A549 (cell line): ENCODE measurements at regions not wholly inside any gene's neighbourhood (a gene's known extent, or its start where the extent isn't known, plus 50 kb on each side); places are given as distances from the start of the nearest gene placed in this dataset.

ENCODE experiments used
- ATAC-seq, 2 experiments: fragments of 200-7000 bp in 1 of 2; fragments of >200 bp in 1 of 2; cut with Nextera tagmentation in 1 of 2; cut with Tn5 transposase in 1 of 2; 3 replicates each; pipeline versions ENCODE4 v1.8.0 to v1.9.1; 2018 to 2020; ENCODE audit warnings: mild to moderate bottlenecking in 1 of 2, moderate library complexity in 1 of 2
- CTCF ChIA-PET: fragments of 300-600 bp; sonication (Branson Sonifier 250); formaldehyde crosslinking; extraction: SDS; loops from one replicate; lab custom pipeline; 2021; ENCODE audit warnings: antibody characterized with exemption, inconsistent platforms; lab: Yijun Ruan, JAX
- POLR2A ChIA-PET: fragments of 350-600 bp; formaldehyde crosslinking; extraction: SDS; loops from one replicate; lab custom pipeline; 2021; ENCODE audit warnings: antibody characterized with exemption, inconsistent platforms; lab: Yijun Ruan, JAX
- DNase-seq, 2 experiments: peaks; one replicate each; pipeline versions ENCODE4 v3.0.0 to v3.0.0-alpha.2; 2011 to 2016; ENCODE audit warnings: low read depth in 1 of 2, low spot score in 1 of 2
- FAIRE-seq: peaks from 2 replicates; lab custom pipeline; 2011; peaks lifted over from hg19 to GRCh38; lab: Jason Lieb, UNC
- H3K27ac ChIP-seq, 2 experiments: fragments of >200 bp; sonication (Bioruptor Twin); formaldehyde crosslinking; 3 replicates each; pipeline ENCODE4 v1.5.1; 2016 to 2017
- H3K4me1 ChIP-seq: fragments of >200 bp; sonication (Bioruptor Twin); formaldehyde crosslinking; 3 replicates; pipeline ENCODE4 v1.6.1; 2016
- H3K4me2 ChIP-seq: fragments of >200 bp; sonication (Bioruptor Twin); formaldehyde crosslinking; 3 replicates; pipeline ENCODE4 v1.6.1; 2016
- H3K4me3 ChIP-seq: fragments of >200 bp; sonication (Bioruptor Twin); formaldehyde crosslinking; 3 replicates; pipeline ENCODE4 v1.5.1; 2016
- H3K9me3 ChIP-seq: fragments of >200 bp; sonication (Bioruptor Twin); formaldehyde crosslinking; 3 replicates; pipeline ENCODE4 v1.6.1; 2016
- ATOH8 ChIP-seq: fragments of 250-450 bp; sonication (Bioruptor Pico); IDR thresholded peaks from 2 replicates; pipeline ENCODE4 v1.5.0; 2020; ENCODE audit warnings: low read depth, mild to moderate bottlenecking, moderate library complexity
- CBX2 ChIP-seq: fragments of 200-600 bp; sonication (generic); IDR thresholded peaks from 2 replicates; pipeline ENCODE4 v1.6.1; 2016; ENCODE audit warnings: low read depth, mild to moderate bottlenecking, borderline replicate concordance
- CEBPB ChIP-seq, 2 experiments: fragments of >200 bp in 1 of 2; sonication (Bioruptor Twin) in 1 of 2; formaldehyde crosslinking in 1 of 2; IDR thresholded peaks; 2 replicates each; pipeline ENCODE4 v1.6.1; 2012 to 2016
- E2F6 ChIP-seq: IDR thresholded peaks from 2 replicates; pipeline ENCODE4 v1.6.1; 2012; ENCODE audit warnings: low read depth, borderline replicate concordance
- FOXS1 ChIP-seq: fragments of 250-450 bp; sonication (Bioruptor Pico); IDR thresholded peaks from 2 replicates; pipeline ENCODE4 v1.5.0; 2020; ENCODE audit warnings: mild to moderate bottlenecking, moderate library complexity
- HEYL ChIP-seq: fragments of 250-450 bp; sonication (Bioruptor Pico); IDR thresholded peaks from 2 replicates; pipeline ENCODE4 v1.8.0; 2021; ENCODE audit warnings: mild to moderate bottlenecking, moderate library complexity
- JUN ChIP-seq, 2 experiments: fragments of >200 bp; sonication (Bioruptor Twin); formaldehyde crosslinking; IDR thresholded peaks; 2 replicates in 1 of 2; 3 replicates in 1 of 2; pipeline ENCODE4 v1.6.1; 2016 to 2017
- JUNB ChIP-seq: fragments of >200 bp; sonication (Bioruptor Twin); formaldehyde crosslinking; IDR thresholded peaks from 2 replicates; pipeline ENCODE4 v1.6.1; 2016
- KDM5A ChIP-seq: fragments of 200-600 bp; sonication (generic); IDR thresholded peaks from 2 replicates; pipeline ENCODE4 v1.6.1; 2016; ENCODE audit warnings: antibody characterized with exemption, mild to moderate bottlenecking
- MAZ ChIP-seq: fragments of 150-350 bp; IDR thresholded peaks from 2 replicates; pipeline ENCODE4 v1.6.1; 2014; ENCODE audit warnings: antibody characterized with exemption, low read depth, low read length, borderline replicate concordance
- MYC ChIP-seq: IDR thresholded peaks from 2 replicates; pipeline ENCODE4 v1.6.1; 2012; ENCODE audit warnings: mild to moderate bottlenecking, inconsistent platforms, low read length, improper control_type of control experiment, borderline replicate concordance
- NFE2L2 ChIP-seq: fragments of 150-350 bp; conservative IDR thresholded peaks from 2 replicates; pipeline ENCODE4 v1.6.1; 2014; ENCODE audit warnings: low read length
- PBX3 ChIP-seq: IDR thresholded peaks from 2 replicates; pipeline ENCODE4 v1.6.1; 2012
- POLR2AphosphoS2 ChIP-seq: conservative IDR thresholded peaks from 2 replicates; pipeline ENCODE4 v1.6.1; 2012; ENCODE audit warnings: low read length, improper control_type of control experiment, inconsistent platforms
- RAD21 ChIP-seq, 2 experiments: fragments of >200 bp in 1 of 2; sonication (Bioruptor Twin) in 1 of 2; formaldehyde crosslinking in 1 of 2; IDR thresholded peaks in 1 of 2; conservative IDR thresholded peaks in 1 of 2; 2 replicates in 1 of 2; 3 replicates in 1 of 2; pipeline ENCODE4 v1.6.1; 2012 to 2018; ENCODE audit warnings: inconsistent platforms in 1 of 2
- RARB ChIP-seq: fragments of 250-450 bp; sonication (Bioruptor Pico); IDR thresholded peaks from 2 replicates; pipeline ENCODE4 v1.8.0; 2021; ENCODE audit warnings: mild to moderate bottlenecking, moderate library complexity
- SREBF2 ChIP-seq: fragments of 450-650 bp; IDR thresholded peaks from 2 replicates; pipeline ENCODE4 v1.6.1; 2014; ENCODE audit warnings: mild to moderate bottlenecking, moderate library complexity
- TFCP2L1 ChIP-seq: fragments of 250-450 bp; sonication (Bioruptor Pico); IDR thresholded peaks from 2 replicates; pipeline ENCODE4 v1.5.0; 2021; ENCODE audit warnings: mild to moderate bottlenecking
- ZSCAN20 ChIP-seq: fragments of 250-450 bp; sonication (Bioruptor Pico); IDR thresholded peaks from 2 replicates; pipeline ENCODE4 v1.8.0; 2022; ENCODE audit warnings: mild to moderate bottlenecking, moderate library complexity
- WGBS: methylation state at CpG from one replicate; pipeline ENCODE4 v1.1.6; 2017; ENCODE audit errors: missing lambda C conversion rate; 5-methylcytosine and 5-hydroxymethylcytosine counted together
- TF ChIP-seq, protein P1 (sequence below): fragments of 200-600 bp; sonication (generic); IDR thresholded peaks from 2 replicates; pipeline ENCODE4 v1.6.1; 2016; ENCODE audit warnings: antibody characterized with exemption, mild to moderate bottlenecking, moderate library complexity
- TF ChIP-seq, protein P2 (sequence below): fragments of 450-650 bp; IDR thresholded peaks from 2 replicates; pipeline ENCODE4 v1.6.1; 2014; ENCODE audit warnings: antibody characterized with exemption

- no peak overlapping the region for H3K27ac ChIP-seq
- ChIA-PET POLR2A (no interaction called here), CTCF (interaction anchor here (1.0 to 1.4 kb wide), 2 partner anchors 10 to 19 kb away, joined by 3 read pairs; no protein-coding TSS in a partner anchor)
- FAIRE-seq (no peak), ATAC-seq (no peak), DNase-seq (no peak)
- TF ChIP-seq KDM5A (no peak), PBX3 (no peak), E2F6 (no peak), ZSCAN20 (CRISPR knock-in tag) (no peak), NFE2L2 (no peak)
- no peak overlapping the region for H3K4me2 ChIP-seq
- H3K9me3 ChIP-seq, result no peaks in the 10 kb centered on the region
- no peaks in the 10 kb centered on the region for H3K4me1 ChIP-seq
- no peak overlapping the region for H3K4me3 ChIP-seq
- WGBS, result 26% methylated on average over 6 of the region's 6 CpGs
These were observed 54.8 kb upstream of the STX16 start for GRCh38 chr20:58596244-58596643.

GRCh38 chr20:58595167-58595566, 55.9 kb upstream of the STX16 start:
- FAIRE-seq (no peak), ATAC-seq (no peak), DNase-seq (no peak)
- WGBS, result 51% methylated on average over 3 of the region's 3 CpGs
- H3K4me1 ChIP-seq, result no peaks in the 10 kb centered on the region
- ChIA-PET POLR2A (no interaction called here), CTCF (interaction anchor here (1.4 to 1.7 kb wide), 3 partner anchors 9 to 20 kb away, joined by 3 to 4 read pairs (median 3); no protein-coding TSS in a partner anchor)
- no peaks in the 10 kb centered on the region for H3K9me3 ChIP-seq
- no peak overlapping the region for H3K27ac ChIP-seq
- H3K4me2 ChIP-seq, result no peak overlapping the region
- no peak for TF ChIP-seq TFCP2L1 (CRISPR knock-in tag)
- no peak for TF ChIP-seq CBX2
- no peak for TF ChIP-seq SREBF2
- TF ChIP-seq MAZ, result no peak
- TF ChIP-seq MYC, result no peak
- TF ChIP-seq, protein P1, sequence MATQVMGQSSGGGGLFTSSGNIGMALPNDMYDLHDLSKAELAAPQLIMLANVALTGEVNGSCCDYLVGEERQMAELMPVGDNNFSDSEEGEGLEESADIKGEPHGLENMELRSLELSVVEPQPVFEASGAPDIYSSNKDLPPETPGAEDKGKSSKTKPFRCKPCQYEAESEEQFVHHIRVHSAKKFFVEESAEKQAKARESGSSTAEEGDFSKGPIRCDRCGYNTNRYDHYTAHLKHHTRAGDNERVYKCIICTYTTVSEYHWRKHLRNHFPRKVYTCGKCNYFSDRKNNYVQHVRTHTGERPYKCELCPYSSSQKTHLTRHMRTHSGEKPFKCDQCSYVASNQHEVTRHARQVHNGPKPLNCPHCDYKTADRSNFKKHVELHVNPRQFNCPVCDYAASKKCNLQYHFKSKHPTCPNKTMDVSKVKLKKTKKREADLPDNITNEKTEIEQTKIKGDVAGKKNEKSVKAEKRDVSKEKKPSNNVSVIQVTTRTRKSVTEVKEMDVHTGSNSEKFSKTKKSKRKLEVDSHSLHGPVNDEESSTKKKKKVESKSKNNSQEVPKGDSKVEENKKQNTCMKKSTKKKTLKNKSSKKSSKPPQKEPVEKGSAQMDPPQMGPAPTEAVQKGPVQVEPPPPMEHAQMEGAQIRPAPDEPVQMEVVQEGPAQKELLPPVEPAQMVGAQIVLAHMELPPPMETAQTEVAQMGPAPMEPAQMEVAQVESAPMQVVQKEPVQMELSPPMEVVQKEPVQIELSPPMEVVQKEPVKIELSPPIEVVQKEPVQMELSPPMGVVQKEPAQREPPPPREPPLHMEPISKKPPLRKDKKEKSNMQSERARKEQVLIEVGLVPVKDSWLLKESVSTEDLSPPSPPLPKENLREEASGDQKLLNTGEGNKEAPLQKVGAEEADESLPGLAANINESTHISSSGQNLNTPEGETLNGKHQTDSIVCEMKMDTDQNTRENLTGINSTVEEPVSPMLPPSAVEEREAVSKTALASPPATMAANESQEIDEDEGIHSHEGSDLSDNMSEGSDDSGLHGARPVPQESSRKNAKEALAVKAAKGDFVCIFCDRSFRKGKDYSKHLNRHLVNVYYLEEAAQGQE, result no peak
- TF ChIP-seq RARB, result no peak
- TF ChIP-seq JUN (IDR thresholded peaks at IDR 0.05), result no peak
- no peak for TF ChIP-seq POLR2AphosphoS2
- TF ChIP-seq RAD21 (conservative IDR thresholded peaks at IDR 0.05 in 1 of 2, IDR thresholded peaks at IDR 0.05 in 1 of 2), result no peak
- TF ChIP-seq JUNB, result no peak
- TF ChIP-seq, protein P2, sequence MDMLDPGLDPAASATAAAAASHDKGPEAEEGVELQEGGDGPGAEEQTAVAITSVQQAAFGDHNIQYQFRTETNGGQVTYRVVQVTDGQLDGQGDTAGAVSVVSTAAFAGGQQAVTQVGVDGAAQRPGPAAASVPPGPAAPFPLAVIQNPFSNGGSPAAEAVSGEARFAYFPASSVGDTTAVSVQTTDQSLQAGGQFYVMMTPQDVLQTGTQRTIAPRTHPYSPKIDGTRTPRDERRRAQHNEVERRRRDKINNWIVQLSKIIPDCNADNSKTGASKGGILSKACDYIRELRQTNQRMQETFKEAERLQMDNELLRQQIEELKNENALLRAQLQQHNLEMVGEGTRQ, result no peak
- no peak for TF ChIP-seq KDM5A
- TF ChIP-seq CEBPB (IDR thresholded peaks at IDR 0.05), result no peak
- TF ChIP-seq HEYL, result no peak
- TF ChIP-seq FOXS1 (CRISPR knock-in tag), result no peak
- no peak for TF ChIP-seq ATOH8 (CRISPR knock-in tag)
- H3K4me3 ChIP-seq, result no peak overlapping the region
